ENCODE measurements at regions not wholly inside any gene's neighbourhood (a gene's known extent, or its start where the extent isn't known, plus 50 kb on each side); places are given as distances from the start of the nearest gene placed in this dataset.

DNA sequence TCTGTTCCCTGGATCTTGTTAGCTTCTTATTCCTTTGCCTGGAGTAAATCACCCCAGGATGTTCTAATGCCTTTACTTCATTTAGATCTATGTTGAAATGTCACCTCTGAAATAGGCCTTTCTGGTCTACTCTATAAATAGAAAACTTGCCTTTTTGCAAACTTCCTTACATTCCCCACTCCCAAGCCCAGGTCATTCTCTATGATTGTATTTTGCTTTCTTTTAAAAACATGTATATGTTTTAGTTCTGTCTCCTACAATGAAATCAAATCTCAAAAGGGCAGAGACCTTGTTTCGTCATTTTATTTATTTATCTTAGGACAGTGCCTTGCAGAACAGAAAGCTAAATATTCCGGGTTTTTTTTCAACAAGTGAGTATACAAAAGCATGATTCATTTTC, 1657.7 kb upstream of the C9orf72 start:
- Histone ChIP-seq H3K4me1 (replicated peaks; ENCODE audit: insufficient read depth) (no peaks in the 10 kb centered on the region), H3K79me2 (ENCODE audit: low read depth) (no peaks in the 10 kb centered on the region), H3K36me3 (ENCODE audit: low read depth) (no peaks in the 10 kb centered on the region), H2AFZ (no peak overlapping the region), H3K4me2 (no peak overlapping the region), H3K27me3 (ENCODE audit: insufficient read depth, low read depth) (no peaks in the 10 kb centered on the region), H3K27ac (no peak overlapping the region), H3F3A (ENCODE audit: insufficient read depth, low read depth) (no peaks in the 10 kb centered on the region), H4K20me1 (ENCODE audit: insufficient read depth) (no peaks in the 10 kb centered on the region), H3K9me2 (ENCODE audit: insufficient read depth) (no peaks in the 10 kb centered on the region), H3K9me3 (ENCODE audit: insufficient read depth, low read depth) (no peaks in the 10 kb centered on the region), H3K4me3 (no peak overlapping the region)
- CTCF ChIA-PET: no interaction called here
- no peak for TF ChIP-seq EZH2 (IDR thresholded peaks at IDR 0.05; ENCODE audit: low read depth)
- TF ChIP-seq, protein P1, sequence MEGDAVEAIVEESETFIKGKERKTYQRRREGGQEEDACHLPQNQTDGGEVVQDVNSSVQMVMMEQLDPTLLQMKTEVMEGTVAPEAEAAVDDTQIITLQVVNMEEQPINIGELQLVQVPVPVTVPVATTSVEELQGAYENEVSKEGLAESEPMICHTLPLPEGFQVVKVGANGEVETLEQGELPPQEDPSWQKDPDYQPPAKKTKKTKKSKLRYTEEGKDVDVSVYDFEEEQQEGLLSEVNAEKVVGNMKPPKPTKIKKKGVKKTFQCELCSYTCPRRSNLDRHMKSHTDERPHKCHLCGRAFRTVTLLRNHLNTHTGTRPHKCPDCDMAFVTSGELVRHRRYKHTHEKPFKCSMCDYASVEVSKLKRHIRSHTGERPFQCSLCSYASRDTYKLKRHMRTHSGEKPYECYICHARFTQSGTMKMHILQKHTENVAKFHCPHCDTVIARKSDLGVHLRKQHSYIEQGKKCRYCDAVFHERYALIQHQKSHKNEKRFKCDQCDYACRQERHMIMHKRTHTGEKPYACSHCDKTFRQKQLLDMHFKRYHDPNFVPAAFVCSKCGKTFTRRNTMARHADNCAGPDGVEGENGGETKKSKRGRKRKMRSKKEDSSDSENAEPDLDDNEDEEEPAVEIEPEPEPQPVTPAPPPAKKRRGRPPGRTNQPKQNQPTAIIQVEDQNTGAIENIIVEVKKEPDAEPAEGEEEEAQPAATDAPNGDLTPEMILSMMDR (conservative IDR thresholded peaks at IDR 0.05): no peak
- POLR2A ChIA-PET (ENCODE audit: unreplicated experiment): no interaction called here
- intact Hi-C loops (cut with micrococcal nuclease; ENCODE audit: unreplicated experiment): no loop called here
- no TSS peak for BruUV-seq (replicated peaks)
- no peak for DNase-seq

DNA sequence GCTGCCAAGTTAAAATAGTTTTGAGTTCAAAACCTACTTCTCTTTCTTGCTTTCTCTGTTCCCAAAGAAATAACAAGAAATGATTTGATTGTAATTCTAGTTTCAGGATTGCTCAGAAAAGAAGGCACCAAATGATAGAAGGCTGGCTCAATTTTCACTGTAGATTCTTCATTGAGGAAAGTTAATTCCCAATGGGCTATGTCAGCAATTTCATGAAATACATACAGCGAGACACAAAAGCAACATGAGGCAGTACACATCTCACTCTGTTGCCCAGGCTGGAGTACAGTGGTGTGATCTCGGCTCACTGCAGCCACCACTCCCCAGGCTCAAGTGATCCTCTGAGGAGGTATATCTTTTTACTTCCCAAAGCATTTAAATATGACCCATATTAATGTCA, 1659.9 kb upstream of the C9orf72 start:
- no peaks in the 10 kb centered on the region for H3K36me3 ChIP-seq (ENCODE audit: low read depth)
- H3K79me2 ChIP-seq (ENCODE audit: low read depth): no peaks in the 10 kb centered on the region
- no peaks in the 10 kb centered on the region for H3K27me3 ChIP-seq (ENCODE audit: insufficient read depth, low read depth)
- H2AFZ ChIP-seq: no peak overlapping the region
- no peak for TF ChIP-seq EZH2 (IDR thresholded peaks at IDR 0.05; ENCODE audit: low read depth)
- TF ChIP-seq, protein P1 (conservative IDR thresholded peaks at IDR 0.05): no peak
- no peak for DNase-seq
- intact Hi-C loops (cut with micrococcal nuclease; ENCODE audit: unreplicated experiment): no loop called here
- H3K4me1 ChIP-seq (replicated peaks; ENCODE audit: insufficient read depth): no peaks in the 10 kb centered on the region
- H3K4me2 ChIP-seq: no peak overlapping the region
- no peaks in the 10 kb centered on the region for H4K20me1 ChIP-seq (ENCODE audit: insufficient read depth)
- BruUV-seq (replicated peaks): no TSS peak
- H3K9me3 ChIP-seq (ENCODE audit: insufficient read depth, low read depth): no peaks in the 10 kb centered on the region
- H3K9me2 ChIP-seq (ENCODE audit: insufficient read depth): no peaks in the 10 kb centered on the region
- H3K27ac ChIP-seq: no peak overlapping the region
- ChIA-PET POLR2A (ENCODE audit: unreplicated experiment) (no interaction called here), CTCF (no interaction called here)
- no peak overlapping the region for H3K4me3 ChIP-seq
- H3F3A ChIP-seq (ENCODE audit: insufficient read depth, low read depth): no peaks in the 10 kb centered on the region

- H3K27me3 ChIP-seq (ENCODE audit: insufficient read depth, low read depth): no peaks in the 10 kb centered on the region
- intact Hi-C loops (cut with micrococcal nuclease; ENCODE audit: unreplicated experiment): no loop called here
- ChIA-PET CTCF (no interaction called here), POLR2A (ENCODE audit: unreplicated experiment) (no interaction called here)
- no peaks in the 10 kb centered on the region for H3K36me3 ChIP-seq (ENCODE audit: low read depth)
- no peak overlapping the region for H3K4me2 ChIP-seq
- no peaks in the 10 kb centered on the region for H3K79me2 ChIP-seq (ENCODE audit: low read depth)
- H3K27ac ChIP-seq: no peak overlapping the region
- no peak for DNase-seq
- H3F3A ChIP-seq (ENCODE audit: insufficient read depth, low read depth): no peaks in the 10 kb centered on the region
- H3K4me1 ChIP-seq (replicated peaks; ENCODE audit: insufficient read depth): no peaks in the 10 kb centered on the region
- no peaks in the 10 kb centered on the region for H4K20me1 ChIP-seq (ENCODE audit: insufficient read depth)
- no peaks in the 10 kb centered on the region for H3K9me2 ChIP-seq (ENCODE audit: insufficient read depth)
- no peak overlapping the region for H2AFZ ChIP-seq
- H3K4me3 ChIP-seq: no peak overlapping the region
- BruUV-seq (replicated peaks): no TSS peak
- H3K9me3 ChIP-seq (ENCODE audit: insufficient read depth, low read depth): no peaks in the 10 kb centered on the region
- TF ChIP-seq, protein P1 (conservative IDR thresholded peaks at IDR 0.05): no peak
- TF ChIP-seq EZH2 (IDR thresholded peaks at IDR 0.05; ENCODE audit: low read depth): no peak
Measured at GRCh38 chr9:29241320-29241719, 1668.0 kb upstream of the C9orf72 start.

Measured in PC-9 (cell line).